Spinal cord (tissue), 9 donors: ENCODE measurements at regions not wholly inside any gene's neighbourhood (a gene's known extent, or its start where the extent isn't known, plus 50 kb on each side); places are given as distances from the start of the nearest gene placed in this dataset.
A peak's percentile ranks its signal among the peaks of the same experiment; 100 is the strongest.
"Not testable (repeated sequence)": the region's sequence is repeated elsewhere in the genome, so short reads cannot be mapped to it uniquely, and the experiment has no call there.

ENCODE experiments used
- DNase-seq, 6 donors: peaks; one replicate each; pipeline versions ENCODE4 v3.0.0 to v3.0.0-alpha.2; 2013 to 2015; ENCODE audit warnings: low spot score in 6 of 6, low read depth in 4 of 6
- H3K27ac ChIP-seq: one replicate; pipeline ENCODE4 v1.5.1; 2013; ENCODE audit warnings: low read depth, low read length, control low read depth
- H3K27me3 ChIP-seq: one replicate; pipeline ENCODE4 v1.6.1; 2013; ENCODE audit warnings: low read length; ENCODE audit not compliant: control insufficient read depth, insufficient read depth
- H3K36me3 ChIP-seq: one replicate; pipeline ENCODE4 v1.6.1; 2013; ENCODE audit warnings: low read length; ENCODE audit not compliant: control insufficient read depth, insufficient read depth
- H3K4me1 ChIP-seq: one replicate; pipeline ENCODE4 v1.6.1; 2013; ENCODE audit warnings: low read length; ENCODE audit not compliant: control insufficient read depth, insufficient read depth
- H3K4me3 ChIP-seq: one replicate; pipeline ENCODE4 v1.5.1; 2013; ENCODE audit warnings: low read depth, low read length, control low read depth
- H3K9me3 ChIP-seq: one replicate; pipeline ENCODE4 v1.6.1; 2013; ENCODE audit warnings: low read length; ENCODE audit not compliant: control insufficient read depth, insufficient read depth
- WGBS: methylation state at CpG from one replicate; pipeline ENCODE4 v1.1.5; 2013; ENCODE audit warnings: missing lambda C conversion rate; ENCODE audit not compliant: insufficient coverage; 5-methylcytosine and 5-hydroxymethylcytosine counted together
- donor health status: healthy.

- Histone ChIP-seq H3K4me1 (peaks cover 3% of the 10 kb centered on the region), H3K4me3 (no peak overlapping the region), H3K27ac (no peak overlapping the region), H3K36me3 (no peaks in the 10 kb centered on the region), H3K27me3 (no peaks in the 10 kb centered on the region), H3K9me3 (no peaks in the 10 kb centered on the region)
- DNase-seq: no peak
- 100% methylated on average over 2 of the region's 2 CpGs for WGBS
These were observed 131.9 kb upstream of the ZC3H12C start for GRCh38 chr11:109961261-109961660.

- no peak overlapping the region for H3K27ac ChIP-seq
- no peaks in the 10 kb centered on the region for H3K36me3 ChIP-seq
- no peaks in the 10 kb centered on the region for H3K9me3 ChIP-seq
- H3K4me3 ChIP-seq: no peak overlapping the region
- H3K4me1 ChIP-seq: peaks cover 3% of the 10 kb centered on the region
- no peak for DNase-seq
- no CpG with 5 or more reads among the region's 1 CpG for WGBS
- H3K27me3 ChIP-seq: no peaks in the 10 kb centered on the region
These were observed 130.1 kb upstream of the ZC3H12C start for GRCh38 chr11:109963101-109963500.

- H3K4me3 ChIP-seq: no peak overlapping the region
- H3K27ac ChIP-seq: no peak overlapping the region
- no peaks in the 10 kb centered on the region for H3K36me3 ChIP-seq
- peak in 1 of 6 donors; percentile 16 for DNase-seq
- WGBS: no CpG with 5 or more reads among the region's 2 CpGs
- H3K9me3 ChIP-seq: peaks cover 2% of the 10 kb centered on the region
- no peaks in the 10 kb centered on the region for H3K27me3 ChIP-seq
- H3K4me1 ChIP-seq: peaks cover 3% of the 10 kb centered on the region
These were observed 128.7 kb upstream of the ZC3H12C start for GRCh38 chr11:109964487-109964886.

GRCh38 chr11:109965445-109965844, 127.7 kb upstream of the ZC3H12C start:
- not testable (repeated sequence) for H3K9me3 ChIP-seq, H3K4me3 ChIP-seq, H3K4me1 ChIP-seq, H3K36me3 ChIP-seq, H3K27ac ChIP-seq, H3K27me3 ChIP-seq, DNase-seq
- 79% methylated on average over 1 of the region's 1 CpG for WGBS

- H3K27ac ChIP-seq, H3K4me3 ChIP-seq, H3K36me3 ChIP-seq, H3K4me1 ChIP-seq, H3K9me3 ChIP-seq, DNase-seq, H3K27me3 ChIP-seq: not testable (repeated sequence)
- WGBS: 90% methylated on average over 2 of the region's 2 CpGs
These were observed 127.3 kb upstream of the ZC3H12C start for GRCh38 chr11:109965926-109966325.

GRCh38 chr11:109967136-109967535, 126.1 kb upstream of the ZC3H12C start:
- WGBS: no CpG with 5 or more reads among the region's 1 CpG
- H3K36me3 ChIP-seq, H3K27ac ChIP-seq, H3K4me3 ChIP-seq, H3K4me1 ChIP-seq, H3K27me3 ChIP-seq, DNase-seq, H3K9me3 ChIP-seq: not testable (repeated sequence)

- no peak for DNase-seq
- Histone ChIP-seq H3K27ac (no peak overlapping the region), H3K4me3 (no peak overlapping the region), H3K27me3 (no peaks in the 10 kb centered on the region), H3K4me1 (peaks cover 5% of the 10 kb centered on the region), H3K36me3 (no peaks in the 10 kb centered on the region), H3K9me3 (peaks cover 2% of the 10 kb centered on the region)
- WGBS: no CpG with 5 or more reads among the region's 3 CpGs
These were observed 124.9 kb upstream of the ZC3H12C start for GRCh38 chr11:109968299-109968698.

GRCh38 chr11:109968781-109969180, 124.4 kb upstream of the ZC3H12C start:
- Histone ChIP-seq H3K27ac (no peak overlapping the region), H3K36me3 (no peaks in the 10 kb centered on the region), H3K9me3 (peaks cover 2% of the 10 kb centered on the region), H3K4me3 (no peak overlapping the region), H3K4me1 (peaks cover 5% of the 10 kb centered on the region), H3K27me3 (no peaks in the 10 kb centered on the region)
- 85% methylated on average over 2 of the region's 3 CpGs for WGBS
- DNase-seq: no peak

- Histone ChIP-seq H3K36me3 (no peaks in the 10 kb centered on the region), H3K27ac (peak overlapping the region; percentile 30), H3K9me3 (peaks cover 2% of the 10 kb centered on the region), H3K27me3 (no peaks in the 10 kb centered on the region), H3K4me3 (no peak overlapping the region), H3K4me1 (peaks cover 5% of the 10 kb centered on the region)
- 51% methylated on average over 6 of the region's 9 CpGs for WGBS
- no peak for DNase-seq
These were observed 122.5 kb upstream of the ZC3H12C start for GRCh38 chr11:109970516-109971183.

- peak overlapping the region; percentile 30 for H3K27ac ChIP-seq
These were observed 122.0 kb upstream of the ZC3H12C start for GRCh38 chr11:109971184-109971523.

More at GRCh38 chr11:109971184-109971523, 122.0 kb upstream of the ZC3H12C start:
- WGBS: no CpG with 5 or more reads among the region's 2 CpGs
- no peaks in the 10 kb centered on the region for H3K36me3 ChIP-seq
- H3K9me3 ChIP-seq: peaks cover 2% of the 10 kb centered on the region
- H3K4me1 ChIP-seq: peaks cover 5% of the 10 kb centered on the region
- no peak overlapping the region for H3K4me3 ChIP-seq
- DNase-seq: peak in 5 of 6 donors; percentile 33 to 93 (median 39)
- H3K27me3 ChIP-seq: no peaks in the 10 kb centered on the region
